DMS153 treated with DMSO at 0.1 percent for 48 hours (cell line): ENCODE measurements at regions not wholly inside any gene's neighbourhood (a gene's known extent, or its start where the extent isn't known, plus 50 kb on each side); places are given as distances from the start of the nearest gene placed in this dataset.

Experiments used
- DNase-seq: peaks from one replicate; lab custom pipeline; 2025; ENCODE audit not compliant: unreplicated experiment; lab: John Stamatoyannopoulos, UW

GRCh38 chr17:79541056-79541850 lies 69.6 kb downstream of the RBFOX3 start:
- DNase-seq, result no peak

- no peak for DNase-seq
Measured at GRCh38 chr17:79539944-79540705, 70.7 kb downstream of the RBFOX3 start.

DNA sequence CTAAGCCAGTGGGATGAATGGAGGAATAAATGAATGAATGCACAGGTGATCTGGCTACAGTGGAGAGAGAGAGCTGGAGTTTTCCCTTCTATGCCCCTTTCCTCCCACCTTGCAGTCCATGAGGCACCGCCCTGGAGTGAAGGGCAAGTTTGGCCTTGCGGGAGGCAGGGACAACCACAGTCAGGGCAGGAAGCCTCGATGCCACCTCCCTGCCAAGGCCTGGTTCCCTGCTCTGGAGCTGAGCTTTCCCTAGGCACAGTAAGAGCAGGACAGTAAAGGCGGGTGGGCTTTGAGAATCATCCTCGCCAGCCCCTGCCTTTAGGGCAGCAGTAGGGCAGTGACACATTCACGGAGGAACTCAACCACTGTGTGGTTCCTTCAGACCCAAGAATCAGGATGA lies 72.6 kb downstream of the RBFOX3 start:
- no peak for DNase-seq

GRCh38 chr17:79537686-79538085 lies 73.2 kb downstream of the RBFOX3 start:
- no peak for DNase-seq

GRCh38 chr17:79537061-79537460 lies 73.8 kb downstream of the RBFOX3 start:
- no peak for DNase-seq

DNA sequence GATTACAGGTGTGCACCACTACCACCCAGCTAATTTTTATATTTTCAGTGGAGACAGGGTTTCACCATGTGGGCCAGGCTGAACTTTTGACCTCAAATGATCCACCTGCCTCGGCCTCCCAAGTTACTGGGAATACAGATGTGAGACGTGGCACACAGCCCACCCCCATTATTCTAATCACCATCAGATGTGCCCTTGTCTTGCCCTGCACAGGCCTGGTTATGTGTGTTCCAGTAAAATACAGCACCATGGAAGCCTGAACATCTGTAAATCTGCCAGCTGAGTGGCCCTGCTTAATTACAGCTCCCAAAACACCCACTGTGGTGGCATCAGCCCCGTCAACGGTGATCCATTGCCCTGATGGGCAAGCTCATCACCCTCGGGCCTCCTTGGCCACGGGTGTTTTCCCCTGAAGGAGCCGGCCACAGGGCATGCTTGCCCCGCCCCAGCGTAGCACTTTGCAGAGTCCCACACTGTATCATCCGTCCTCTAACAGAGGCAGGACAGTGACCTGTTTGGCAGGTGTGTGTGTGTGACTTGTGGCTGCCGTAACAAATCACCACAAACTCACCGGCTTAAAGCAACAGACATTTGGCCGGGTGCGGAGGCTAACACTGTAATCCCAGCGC lies 74.5 kb downstream of the RBFOX3 start:
- no peak for DNase-seq

- DNase-seq, result no peak
Measured at GRCh38 chr17:79535728-79536025, 75.2 kb downstream of the RBFOX3 start.

GRCh38 chr17:79534851-79535727 lies 75.8 kb downstream of the RBFOX3 start:
- no peak for DNase-seq

DNA sequence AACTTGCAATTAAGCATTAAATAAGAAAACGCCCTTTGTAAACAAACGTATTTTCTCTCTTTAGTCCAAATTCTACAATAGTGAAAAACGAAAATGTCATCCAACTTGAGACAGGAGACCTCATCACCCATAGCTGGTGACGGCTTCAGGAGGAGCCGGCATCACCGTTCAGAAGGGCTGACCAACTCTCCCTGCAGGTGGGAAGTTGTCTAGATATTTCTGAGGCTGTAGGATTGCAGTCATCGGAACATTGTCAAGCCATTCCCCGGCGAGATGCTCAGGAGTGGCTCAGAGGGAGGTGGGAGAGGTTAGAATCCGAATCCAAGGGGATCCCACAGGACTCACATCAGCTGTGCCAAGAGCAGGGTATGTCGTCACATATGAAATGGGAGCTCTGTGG lies 76.7 kb downstream of the RBFOX3 start:
- no peak for DNase-seq

DNA sequence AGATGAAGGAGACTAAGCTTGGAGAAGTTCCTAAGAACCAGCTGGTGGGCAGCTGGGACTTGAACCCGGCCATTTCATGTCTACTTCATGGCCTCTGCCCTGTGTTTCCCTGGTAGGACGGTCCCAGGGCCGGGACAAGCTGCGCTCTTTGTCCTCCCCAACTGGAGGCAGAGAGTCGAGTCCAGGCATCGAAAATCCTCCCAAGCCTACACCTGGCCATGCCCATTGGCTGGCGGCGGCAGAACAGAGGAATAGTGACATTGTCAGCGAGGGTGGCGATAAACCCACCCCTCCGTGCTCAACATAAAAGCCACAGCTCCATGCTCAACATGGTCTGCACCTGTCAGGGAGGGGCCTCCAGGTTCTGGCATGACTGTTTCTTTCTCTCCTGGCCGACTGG lies 77.7 kb downstream of the RBFOX3 start:
- no peak for DNase-seq

- no peak for DNase-seq
Measured at GRCh38 chr17:79532107-79532790, 78.6 kb downstream of the RBFOX3 start.

DNA sequence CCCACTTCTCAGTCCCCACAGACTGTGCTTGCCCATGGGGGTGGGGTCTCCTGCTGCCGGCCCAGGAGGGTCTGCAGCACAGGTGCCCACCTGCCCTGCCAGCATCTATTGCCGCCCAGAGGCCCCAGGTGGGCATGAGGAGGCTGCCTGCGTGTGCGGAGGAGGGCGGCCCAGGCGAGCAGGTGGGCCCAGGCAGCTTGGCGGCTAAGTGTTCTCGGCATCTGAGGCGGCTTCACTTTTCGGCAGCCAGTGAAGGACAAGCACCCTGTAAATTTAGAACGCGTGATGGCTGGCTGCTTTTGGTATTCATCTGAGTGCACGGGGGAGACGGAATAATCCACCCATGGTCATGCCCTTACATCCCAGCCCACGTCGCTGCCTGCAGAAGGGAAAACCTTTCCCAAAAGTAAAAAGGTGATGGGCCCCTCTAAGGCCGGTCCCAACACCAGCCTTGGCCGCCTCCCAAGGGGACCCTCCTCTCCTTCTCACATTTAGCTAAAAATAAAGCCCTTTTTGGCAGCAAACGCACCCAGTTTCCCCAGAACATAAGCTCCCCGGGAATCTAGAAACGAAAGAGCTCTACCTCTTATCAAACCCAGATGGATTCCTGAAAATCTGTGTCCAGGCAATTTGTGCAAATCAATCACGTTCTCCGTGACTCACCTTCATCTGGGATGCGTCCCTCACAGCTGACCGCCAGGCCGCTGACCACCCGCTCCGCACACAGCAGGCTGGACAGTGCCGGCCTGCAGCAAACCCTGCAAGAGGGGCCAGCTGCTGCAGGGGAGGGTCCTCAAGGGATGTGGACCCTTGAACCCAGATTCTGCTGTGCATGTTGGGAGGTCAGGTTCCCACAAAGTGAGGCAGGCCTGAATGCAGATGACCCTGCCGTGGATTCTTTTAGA lies 79.4 kb downstream of the RBFOX3 start:
- no peak for DNase-seq

DNA sequence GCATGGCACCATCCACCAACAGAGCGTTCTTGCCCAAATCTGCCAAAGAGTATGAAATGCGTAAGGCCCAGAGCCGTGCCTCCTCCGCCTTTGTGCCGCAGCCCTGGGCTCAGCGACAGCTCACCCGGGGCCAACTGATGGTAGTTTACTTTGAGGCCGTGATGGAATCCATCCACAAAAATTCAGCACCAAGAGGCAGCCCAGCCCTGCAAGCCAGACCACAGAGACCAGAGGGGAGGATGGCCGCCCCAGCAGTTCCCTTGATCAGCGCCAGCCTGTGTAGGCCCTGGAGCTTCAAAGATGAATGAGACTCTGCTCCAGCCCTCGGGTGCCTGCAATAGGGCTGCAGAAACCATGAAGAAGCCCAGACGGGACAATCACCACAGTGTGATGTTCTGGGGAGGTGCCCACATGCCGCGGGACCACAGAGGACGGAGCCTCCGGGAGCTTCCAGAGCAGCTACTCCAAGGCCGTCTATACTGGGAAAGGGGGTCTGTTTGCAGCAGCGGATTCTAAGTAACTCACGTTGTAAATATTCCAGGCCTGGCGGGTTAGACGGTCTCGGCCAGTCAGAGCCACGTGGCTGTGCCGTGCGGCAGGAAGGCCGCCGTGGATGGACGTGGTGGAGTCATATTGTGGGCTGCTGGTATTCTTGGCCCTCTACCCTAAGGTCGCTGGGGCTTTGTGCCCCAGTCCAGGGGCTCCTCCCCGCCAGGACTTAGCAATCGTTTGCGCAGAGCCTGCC lies 80.3 kb downstream of the RBFOX3 start:
- no peak for DNase-seq

GRCh38 chr17:79529661-79530081 lies 81.2 kb downstream of the RBFOX3 start:
- DNase-seq, result no peak

DNA sequence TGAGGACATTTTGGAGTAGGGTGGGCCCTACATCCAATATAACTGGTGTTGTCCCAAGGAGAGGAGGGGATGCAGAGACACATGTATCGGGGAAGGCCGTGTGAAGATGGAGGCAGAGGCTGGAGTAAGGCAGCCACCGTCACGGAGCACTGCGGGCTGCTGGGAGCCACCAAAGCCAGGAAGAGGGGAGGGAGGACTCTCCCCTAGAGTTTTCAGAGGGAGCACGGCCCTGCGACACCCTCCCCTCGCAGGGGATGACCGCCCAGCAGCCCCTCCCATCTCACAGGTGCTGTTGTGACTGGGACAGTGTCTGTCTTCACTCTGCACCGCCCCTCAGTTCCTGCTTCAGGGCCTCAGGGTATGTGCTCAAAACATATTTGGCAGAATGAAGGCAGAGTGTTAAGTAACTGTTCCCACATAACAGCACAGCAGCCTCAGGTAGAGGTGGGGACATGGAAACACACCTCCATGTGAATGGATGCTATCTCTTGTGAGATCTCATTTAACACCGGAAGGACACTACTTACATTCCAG lies 82.2 kb downstream of the RBFOX3 start:
- DNase-seq, result no peak

DNA sequence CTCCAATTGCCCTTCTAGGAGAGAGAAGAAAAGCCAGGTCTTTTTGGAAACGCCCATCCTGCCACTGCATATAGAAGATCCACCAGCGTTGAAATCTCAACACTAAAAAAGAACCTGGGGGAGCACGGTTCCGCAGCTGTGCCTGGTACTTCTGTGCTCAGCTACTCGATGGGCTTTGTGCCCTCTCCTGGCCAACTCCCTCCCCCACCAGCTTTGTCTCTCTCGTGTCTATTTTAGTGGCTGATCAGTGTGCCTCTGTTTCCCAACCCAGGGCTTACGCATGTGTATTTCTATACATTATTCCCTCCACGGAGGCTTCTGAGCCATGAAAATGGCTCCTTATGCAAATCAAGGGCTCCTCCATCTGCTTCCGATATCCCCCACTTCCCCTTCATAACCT lies 83.5 kb downstream of the RBFOX3 start:
- no peak for DNase-seq

- DNase-seq, result no peak
Measured at GRCh38 chr17:79525793-79526677, 84.8 kb downstream of the RBFOX3 start.
